DOHH2 (cell line): ENCODE measurements at regions not wholly inside any gene's neighbourhood (a gene's known extent, or its start where the extent isn't known, plus 50 kb on each side); places are given as distances from the start of the nearest gene placed in this dataset.
A peak's percentile ranks its signal among the peaks of the same experiment; 100 is the strongest.

Source experiments
- H3F3A ChIP-seq: fragments of 200-600 bp; sonication (generic), shearing (Covaris generic); 2 replicates; pipeline ENCODE4 v1.6.0; 2016; ENCODE audit warnings: antibody characterized with exemption, mild to moderate bottlenecking; ENCODE audit not compliant: control insufficient read depth, insufficient read depth
- H3K27ac ChIP-seq: fragments of 200-600 bp; sonication (generic); 2 replicates; pipeline ENCODE4 v1.5.1; 2014; ENCODE audit warnings: low read depth, mild to moderate bottlenecking, low read length, moderate library complexity
- H3K27me3 ChIP-seq: fragments of 200-600 bp; sonication (generic); 2 replicates; pipeline ENCODE4 v1.6.1; 2014; ENCODE audit warnings: mild to moderate bottlenecking, low read length, mixed read lengths; ENCODE audit not compliant: control insufficient read depth
- H3K36me3 ChIP-seq: fragments of 200-600 bp; sonication (generic); 2 replicates; pipeline ENCODE4 v1.6.1; 2014; ENCODE audit warnings: mild to moderate bottlenecking, low read length, moderate library complexity, mixed read lengths; ENCODE audit not compliant: control insufficient read depth
- H3K4me1 ChIP-seq: fragments of 200-600 bp; sonication (generic); 2 replicates; pipeline ENCODE4 v1.6.1; 2014; ENCODE audit warnings: mild to moderate bottlenecking, low read length, mixed read lengths; ENCODE audit not compliant: control insufficient read depth
- H3K4me2 ChIP-seq: fragments of 200-600 bp; sonication (generic); 2 replicates; pipeline ENCODE4 v1.6.0; 2014; ENCODE audit warnings: mild to moderate bottlenecking, low read length, moderate library complexity
- H3K4me3 ChIP-seq: fragments of 200-600 bp; sonication (generic); 2 replicates; pipeline ENCODE4 v1.5.1; 2014; ENCODE audit warnings: mild to moderate bottlenecking, low read length, mixed read lengths
- H3K79me2 ChIP-seq: fragments of 200-600 bp; sonication (generic); 2 replicates; pipeline ENCODE4 v1.6.1; 2014; ENCODE audit warnings: mild to moderate bottlenecking, low read length, mixed read lengths; ENCODE audit not compliant: control insufficient read depth
- H3K9me2 ChIP-seq: fragments of 200-600 bp; sonication (generic); replicated peaks from 2 replicates; pipeline ENCODE4 v1.6.1; 2014; ENCODE audit warnings: mild to moderate bottlenecking, low read length, mixed read lengths; ENCODE audit not compliant: control insufficient read depth
- H3K9me3 ChIP-seq: fragments of 200-600 bp; sonication (generic); 2 replicates; pipeline ENCODE4 v1.6.1; 2014; ENCODE audit warnings: antibody characterized with exemption, low read length, mixed read lengths; ENCODE audit not compliant: control insufficient read depth, insufficient read depth
- H4K20me1 ChIP-seq: fragments of 200-600 bp; sonication (generic); 2 replicates; pipeline ENCODE4 v1.6.0; 2014; ENCODE audit warnings: low read depth, mild to moderate bottlenecking, antibody characterized with exemption, low read length, moderate library complexity; ENCODE audit not compliant: control insufficient read depth, insufficient read depth
- EZH2phosphoT487 ChIP-seq: fragments of 200-600 bp; sonication (generic); IDR thresholded peaks from 2 replicates; pipeline ENCODE4 v1.6.1; 2017; ENCODE audit warnings: borderline replicate concordance, mild to moderate bottlenecking, antibody characterized with exemption, low read length, moderate library complexity, mixed read lengths
- TF ChIP-seq, protein P1 (sequence below): fragments of 200-600 bp; sonication (generic); IDR thresholded peaks from one replicate; pipeline ENCODE4 v1.5.1; 2014; ENCODE audit warnings: antibody characterized with exemption, mild to moderate bottlenecking, low read depth, low read length; ENCODE audit not compliant: poor library complexity, severe bottlenecking

DNA sequence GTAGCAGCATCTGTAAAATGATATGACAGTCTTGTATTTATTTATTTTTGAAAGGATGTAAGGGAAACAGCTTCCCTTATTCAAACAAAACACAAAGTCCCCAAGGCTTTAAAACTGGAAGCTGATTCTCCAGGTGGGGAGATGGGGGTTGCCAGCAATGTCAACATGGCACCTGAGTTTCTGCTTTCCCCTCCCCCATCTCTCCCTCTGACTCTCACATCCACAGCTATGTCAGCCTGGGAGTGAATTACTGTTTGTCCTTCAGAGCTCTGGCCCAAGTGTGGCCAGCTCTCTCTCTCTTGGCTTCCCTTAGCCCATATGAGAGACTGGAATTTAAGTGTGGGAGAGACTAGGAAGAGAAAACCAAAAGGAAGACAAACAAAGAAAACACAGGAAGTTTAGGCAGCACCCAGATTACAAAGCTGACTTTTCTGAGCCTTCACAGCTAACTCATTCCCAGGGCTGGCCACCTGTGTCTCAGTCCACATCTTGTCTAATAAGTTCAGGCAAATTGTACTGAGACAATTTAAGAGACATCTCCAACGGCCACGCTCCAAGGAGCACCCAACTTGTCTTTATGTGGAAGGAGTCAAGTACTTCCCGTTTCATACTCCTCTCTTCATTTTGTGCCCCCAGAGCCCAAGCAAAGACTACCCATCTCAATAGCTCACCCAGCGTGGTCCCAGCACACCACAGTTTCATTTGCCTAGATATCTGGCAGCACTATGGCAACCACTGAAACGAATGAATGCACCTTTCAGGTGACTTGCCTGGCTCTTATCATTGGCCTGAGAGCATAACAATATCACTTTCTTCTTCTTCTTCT is 69.2 kb downstream of the SOX9 start:
- no peak for TF ChIP-seq EZH2phosphoT487
- TF ChIP-seq, protein P1, sequence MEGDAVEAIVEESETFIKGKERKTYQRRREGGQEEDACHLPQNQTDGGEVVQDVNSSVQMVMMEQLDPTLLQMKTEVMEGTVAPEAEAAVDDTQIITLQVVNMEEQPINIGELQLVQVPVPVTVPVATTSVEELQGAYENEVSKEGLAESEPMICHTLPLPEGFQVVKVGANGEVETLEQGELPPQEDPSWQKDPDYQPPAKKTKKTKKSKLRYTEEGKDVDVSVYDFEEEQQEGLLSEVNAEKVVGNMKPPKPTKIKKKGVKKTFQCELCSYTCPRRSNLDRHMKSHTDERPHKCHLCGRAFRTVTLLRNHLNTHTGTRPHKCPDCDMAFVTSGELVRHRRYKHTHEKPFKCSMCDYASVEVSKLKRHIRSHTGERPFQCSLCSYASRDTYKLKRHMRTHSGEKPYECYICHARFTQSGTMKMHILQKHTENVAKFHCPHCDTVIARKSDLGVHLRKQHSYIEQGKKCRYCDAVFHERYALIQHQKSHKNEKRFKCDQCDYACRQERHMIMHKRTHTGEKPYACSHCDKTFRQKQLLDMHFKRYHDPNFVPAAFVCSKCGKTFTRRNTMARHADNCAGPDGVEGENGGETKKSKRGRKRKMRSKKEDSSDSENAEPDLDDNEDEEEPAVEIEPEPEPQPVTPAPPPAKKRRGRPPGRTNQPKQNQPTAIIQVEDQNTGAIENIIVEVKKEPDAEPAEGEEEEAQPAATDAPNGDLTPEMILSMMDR: no peak
- no peaks in the 10 kb centered on the region for H3K27me3 ChIP-seq
- H3F3A ChIP-seq: peaks cover 12% of the 10 kb centered on the region
- peaks cover 30% of the 10 kb centered on the region for H3K4me1 ChIP-seq
- no peaks in the 10 kb centered on the region for H3K9me2 ChIP-seq
- H3K4me3 ChIP-seq: peak overlapping the region; percentile 51
- H3K36me3 ChIP-seq: no peaks in the 10 kb centered on the region
- peak overlapping the region; percentile 66 for H3K4me2 ChIP-seq
- peak overlapping the region; percentile 95 for H3K27ac ChIP-seq
- H3K79me2 ChIP-seq: no peaks in the 10 kb centered on the region
- peaks cover 10% of the 10 kb centered on the region; the same call in 1 of the 2 replicates for H3K9me3 ChIP-seq
- H4K20me1 ChIP-seq: no peaks in the 10 kb centered on the region

GRCh38 chr17:72191356-72191755 is 70.5 kb downstream of the SOX9 start:
- Histone ChIP-seq H3K9me3 (peaks cover 10% of the 10 kb centered on the region; the same call in 1 of the 2 replicates), H4K20me1 (no peaks in the 10 kb centered on the region), H3K4me1 (peaks cover 30% of the 10 kb centered on the region), H3F3A (peaks cover 12% of the 10 kb centered on the region), H3K4me2 (no peak overlapping the region), H3K27me3 (no peaks in the 10 kb centered on the region), H3K79me2 (no peaks in the 10 kb centered on the region), H3K9me2 (no peaks in the 10 kb centered on the region), H3K4me3 (no peak overlapping the region), H3K27ac (no peak overlapping the region), H3K36me3 (no peaks in the 10 kb centered on the region)
- TF ChIP-seq EZH2phosphoT487: no peak
- TF ChIP-seq, protein P1: no peak

DNA sequence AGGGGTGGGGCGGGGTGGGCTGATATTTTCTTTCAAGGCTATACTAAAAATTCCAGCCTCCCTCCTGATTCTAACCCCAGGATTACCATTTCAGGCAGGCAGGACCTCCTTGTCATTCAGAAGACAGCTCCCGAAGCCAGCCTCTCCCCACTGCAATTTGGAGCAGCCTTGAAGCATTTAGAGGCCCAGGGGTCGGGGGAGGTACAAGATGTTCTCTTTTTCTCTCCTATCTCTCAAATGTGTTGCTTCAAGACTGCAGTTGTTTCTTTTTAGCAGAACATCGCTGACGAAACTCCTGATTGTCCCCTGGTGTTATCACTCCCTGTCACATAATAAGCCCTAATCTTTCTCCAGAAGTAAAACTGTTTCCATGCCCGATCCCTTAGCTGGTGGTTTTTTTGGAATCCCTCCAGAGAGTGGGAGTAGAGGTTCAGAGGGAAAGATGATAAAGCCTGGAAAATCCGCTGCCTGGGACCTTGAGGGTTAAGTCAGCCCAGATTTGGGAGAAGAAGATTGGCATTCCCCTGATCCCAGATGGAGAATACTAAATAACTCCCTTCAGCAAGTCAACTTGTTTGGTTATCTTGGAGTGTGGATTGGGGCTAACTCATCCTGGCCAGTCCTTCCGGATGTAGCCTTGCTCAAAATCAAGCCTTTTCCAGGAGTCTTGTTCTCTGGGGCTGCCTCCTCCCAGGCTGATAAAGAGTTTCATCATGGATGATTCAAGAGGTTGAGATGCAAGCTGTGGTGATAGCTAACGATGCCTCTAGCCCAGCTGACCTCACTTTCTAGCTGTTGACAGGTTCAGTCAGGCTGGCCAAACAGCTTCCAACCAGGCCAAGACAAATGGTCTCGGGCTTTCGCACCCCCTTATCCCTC is 71.3 kb downstream of the SOX9 start:
- H3K27ac ChIP-seq: no peak overlapping the region
- H4K20me1 ChIP-seq: no peaks in the 10 kb centered on the region
- no peaks in the 10 kb centered on the region for H3K9me2 ChIP-seq
- peaks cover 10% of the 10 kb centered on the region; the same call in 1 of the 2 replicates for H3K9me3 ChIP-seq
- H3K79me2 ChIP-seq: no peaks in the 10 kb centered on the region
- H3F3A ChIP-seq: peaks cover 12% of the 10 kb centered on the region
- no peaks in the 10 kb centered on the region for H3K36me3 ChIP-seq
- no peak overlapping the region for H3K4me3 ChIP-seq
- H3K4me2 ChIP-seq: no peak overlapping the region
- no peak for TF ChIP-seq EZH2phosphoT487
- TF ChIP-seq, protein P1: no peak
- H3K4me1 ChIP-seq: peaks cover 30% of the 10 kb centered on the region
- no peaks in the 10 kb centered on the region for H3K27me3 ChIP-seq
